Panc1 (cell line): ENCODE measurements at regions not wholly inside any gene's neighbourhood (a gene's known extent, or its start where the extent isn't known, plus 50 kb on each side); places are given as distances from the start of the nearest gene placed in this dataset.

Experiments
- ATAC-seq: fragments of 200-7000 bp; cut with Tn5 transposase; 2 replicates; pipeline ENCODE4 v1.9.1; 2020; ENCODE audit warnings: mild to moderate bottlenecking, moderate library complexity
- BruUV-seq: library from RNA; stranded (reverse); fragments of 400-500 nt; replicated peaks from 2 replicates; lab custom pipeline; 2021; lab: Mats Ljungman, UMichigan
- CTCF ChIA-PET: fragments of 300-600 bp; sonication (Branson Sonifier 250); formaldehyde crosslinking; loops from one replicate; lab custom pipeline; 2022; ENCODE audit warnings: antibody characterized with exemption; lab: Charles Lee
- POLR2A ChIA-PET: fragments of 300-600 bp; sonication (Branson Sonifier 250); formaldehyde crosslinking; loops from one replicate; lab custom pipeline; 2022; ENCODE audit warnings: antibody characterized with exemption; lab: Charles Lee
- DNase-seq: peaks from one replicate; pipeline ENCODE4 v3.0.0-alpha.2; 2010; ENCODE audit warnings: low read depth, low spot score
- H3K27ac ChIP-seq: 2 replicates; pipeline ENCODE4 v1.5.1; 2011; ENCODE audit warnings: mild to moderate bottlenecking, low read length, inconsistent platforms
- H3K27me3 ChIP-seq: fragments of 200-500 bp; sonication (Bioruptor generic); 2 replicates; pipeline ENCODE4 v1.6.0; 2014; ENCODE audit warnings: low read length, inconsistent platforms; ENCODE audit not compliant: control insufficient read depth, insufficient read depth
- H3K36me3 ChIP-seq: fragments of 200-500 bp; sonication (Bioruptor generic); 2 replicates; pipeline ENCODE4 v1.5.1; 2014; ENCODE audit warnings: inconsistent platforms, mild to moderate bottlenecking, low read length, moderate library complexity; ENCODE audit not compliant: control insufficient read depth, insufficient read depth
- H3K4me1 ChIP-seq: 2 replicates; pipeline ENCODE4 v1.5.1; 2011; ENCODE audit warnings: inconsistent platforms, mild to moderate bottlenecking, low read length, moderate library complexity; ENCODE audit not compliant: control insufficient read depth, insufficient read depth
- H3K4me3 ChIP-seq, 2 experiments: 2 replicates each; pipeline ENCODE4 v1.5.1; 2011 to 2012; ENCODE audit warnings: low read depth in 2 of 2, low read length in 2 of 2, mild to moderate bottlenecking in 2 of 2, inconsistent platforms in 1 of 2, moderate library complexity in 1 of 2
- H3K9me3 ChIP-seq: fragments of 200-500 bp; sonication (Bioruptor generic); 2 replicates; pipeline ENCODE4 v1.5.1; 2014; ENCODE audit warnings: low read depth, mild to moderate bottlenecking, inconsistent platforms, low read length, moderate library complexity; ENCODE audit not compliant: control insufficient read depth, insufficient read depth
- CTCF ChIP-seq: fragments of 450-650 bp; IDR thresholded peaks from 2 replicates; pipeline ENCODE4 v1.5.1; 2017; ENCODE audit warnings: mild to moderate bottlenecking
- POLR2AphosphoS5 ChIP-seq: IDR thresholded peaks from 2 replicates; pipeline ENCODE4 v1.6.1; 2012; ENCODE audit warnings: mild to moderate bottlenecking, low read depth, low read length, moderate library complexity
- REST ChIP-seq, 2 experiments: IDR thresholded peaks; 2 replicates each; pipeline ENCODE4 v1.6.1; 2011 to 2012; ENCODE audit warnings: low read depth in 2 of 2, control low read depth in 1 of 2, low read length in 1 of 2, mild to moderate bottlenecking in 1 of 2, moderate library complexity in 1 of 2; ENCODE audit not compliant: insufficient read depth in 1 of 2
- SIN3A ChIP-seq: IDR thresholded peaks from 2 replicates; pipeline ENCODE4 v1.6.1; 2012; ENCODE audit warnings: low read depth, mild to moderate bottlenecking, low read length, moderate library complexity, borderline replicate concordance; ENCODE audit not compliant: insufficient read depth
- TCF7L2 ChIP-seq: IDR thresholded peaks from 2 replicates; pipeline ENCODE4 v1.6.1; 2011; ENCODE audit warnings: mild to moderate bottlenecking, low read depth, low read length, inconsistent platforms
- in situ Hi-C: cut with HindIII; loops from 2 replicates; pipeline ENCODE4 v1.10.0; 2016; ENCODE audit warnings: low sequenced_read_pairs, low pct_unique_long_range_greater_than_20kb
- intact Hi-C: fragments of 100-400 bp; cut with micrococcal nuclease; formaldehyde crosslinking; loops from one replicate; pipeline ENCODE4 v1.10.0; 2022; ENCODE audit not compliant: unreplicated experiment

- no peak overlapping the region for H3K4me3 ChIP-seq
- intact Hi-C loops: no loop called here
- POLR2A ChIA-PET: no interaction called here
- BruUV-seq: no TSS peak
- no peaks in the 10 kb centered on the region for H3K4me1 ChIP-seq
- H3K9me3 ChIP-seq: no peaks in the 10 kb centered on the region
- H3K36me3 ChIP-seq: no peaks in the 10 kb centered on the region
- no peak overlapping the region for H3K27ac ChIP-seq
- ATAC-seq (no peak), DNase-seq (no peak)
- in situ Hi-C loops: no loop called here
- TF ChIP-seq POLR2AphosphoS5: no peak
- TF ChIP-seq CTCF: no peak
- no peak for TF ChIP-seq SIN3A
- TF ChIP-seq TCF7L2: no peak
- TF ChIP-seq REST (IDR thresholded peaks at IDR 0.05; ENCODE audit: insufficient read depth in 1 of 2, low read depth in 2 of 2, low read length in 1 of 2): no peak
- CTCF ChIA-PET: no interaction called here
- H3K27me3 ChIP-seq: no peaks in the 10 kb centered on the region; the same call in 1 of the 2 replicates
These were observed 201.3 kb downstream of the HINT1 start for GRCh38 chr5:130963798-130964197.

GRCh38 chr5:130957151-130957550 lies 207.9 kb downstream of the HINT1 start:
- H3K27ac ChIP-seq: no peak overlapping the region
- CTCF ChIA-PET: interaction anchor here (0.7 kb wide), 1 partner anchor 282 kb away, joined by 3 read pairs; no protein-coding TSS in a partner anchor
- no peaks in the 10 kb centered on the region for H3K9me3 ChIP-seq
- ATAC-seq (no peak), DNase-seq (no peak)
- no peaks in the 10 kb centered on the region for H3K36me3 ChIP-seq
- intact Hi-C loops (no loop called here), in situ Hi-C loops (no loop called here)
- H3K27me3 ChIP-seq: no peaks in the 10 kb centered on the region
- POLR2A ChIA-PET: no interaction called here
- H3K4me1 ChIP-seq: no peaks in the 10 kb centered on the region
- TF ChIP-seq SIN3A (no peak), TCF7L2 (no peak), REST (IDR thresholded peaks at IDR 0.05; ENCODE audit: insufficient read depth in 1 of 2, low read depth in 2 of 2, low read length in 1 of 2) (no peak), POLR2AphosphoS5 (no peak), CTCF (no peak)
- BruUV-seq: no TSS peak
- no peak overlapping the region for H3K4me3 ChIP-seq
